K562 (cell line): ENCODE measurements at regions not wholly inside any gene's neighbourhood (a gene's known extent, or its start where the extent isn't known, plus 50 kb on each side); places are given as distances from the start of the nearest gene placed in this dataset.

ENCODE experiments used
- ATAC-seq: fragments of 200-7000 bp; cut with Tn5 transposase; 3 replicates; pipeline ENCODE4 v1.9.1; 2020; ENCODE audit warnings: moderate library complexity
- BruUV-seq: library from RNA; stranded (reverse); fragments of 400-500 nt; replicated peaks from 2 replicates; lab custom pipeline; 2021; lab: Mats Ljungman, UMichigan
- CTCF ChIA-PET: fragments of 300-600 bp; formaldehyde crosslinking; extraction: SDS; loops from one replicate; lab custom pipeline; 2021; ENCODE audit warnings: low intra/inter-chr PET ratio; lab: Yijun Ruan, JAX
- POLR2A ChIA-PET: fragments of 300-600, 350-650 bp; sonication (Branson Sonifier 250); formaldehyde crosslinking; extraction: SDS; loops from one replicate; lab custom pipeline; 2021; ENCODE audit warnings: antibody characterized with exemption, inconsistent platforms; lab: Yijun Ruan, JAX
- DNase-seq, 4 experiments: peaks; one replicate each; pipeline versions ENCODE4 v3.0.0 to v3.0.0-alpha.2; 2011 to 2018; ENCODE audit warnings: low spot score in 3 of 4, mixed read lengths in 3 of 4; ENCODE audit errors: extremely low read depth in 1 of 4
- FAIRE-seq: peaks from 2 replicates; lab custom pipeline; 2011; peaks lifted over from hg19 to GRCh38; lab: Jason Lieb, UNC
- H2AFZ ChIP-seq: 2 replicates; pipeline ENCODE4 v1.6.0; 2011; ENCODE audit warnings: low read depth, low read length, control low read depth, inconsistent platforms
- H3K27ac ChIP-seq: fragments of 200-600 bp; 3 replicates; pipeline ENCODE4 v1.8.0; 2011; ENCODE audit warnings: low read depth, mild to moderate bottlenecking, control low read depth, inconsistent platforms, low read length, moderate library complexity, mixed read lengths; ENCODE audit errors: extremely low read depth
- H3K27me3 ChIP-seq, 2 experiments: fragments of 300-600 bp in 1 of 2; 2 replicates in 1 of 2; 3 replicates in 1 of 2; pipeline versions ENCODE4 v1.6.0 to v1.8.0; 2011; ENCODE audit warnings: inconsistent platforms in 2 of 2, low read length in 2 of 2, mild to moderate bottlenecking in 1 of 2, mixed read lengths in 1 of 2, moderate library complexity in 1 of 2; ENCODE audit not compliant: control insufficient read depth in 2 of 2, insufficient read depth in 2 of 2
- H3K36me3 ChIP-seq: fragments of 300-600 bp; 3 replicates; pipeline ENCODE4 v1.8.0; 2011; ENCODE audit warnings: mild to moderate bottlenecking, low read length, inconsistent platforms; ENCODE audit not compliant: control insufficient read depth, insufficient read depth
- H3K4me1 ChIP-seq, 2 experiments: fragments of 200-600 bp in 1 of 2; replicated peaks in 1 of 2; 2 replicates in 1 of 2; 3 replicates in 1 of 2; pipeline versions ENCODE4 v1.5.1 to v1.8.0; 2011; ENCODE audit warnings: inconsistent platforms in 2 of 2, low read length in 2 of 2, mild to moderate bottlenecking in 1 of 2, mixed read lengths in 1 of 2, moderate library complexity in 1 of 2; ENCODE audit not compliant: control insufficient read depth in 2 of 2, insufficient read depth in 2 of 2
- H3K4me2 ChIP-seq: 2 replicates; pipeline ENCODE4 v1.6.1; 2011; ENCODE audit warnings: low read length, control low read depth, inconsistent platforms, mixed read lengths; ENCODE audit not compliant: insufficient read depth
- H3K4me3 ChIP-seq: fragments of 200-600 bp; sonication (generic), shearing (Covaris generic); 2 replicates; pipeline ENCODE4 v1.5.1; 2016; ENCODE audit warnings: control low read depth, inconsistent platforms
- H3K79me2 ChIP-seq: fragments of 200-600 bp; 3 replicates; pipeline ENCODE4 v1.8.0; 2011; ENCODE audit warnings: low read length, inconsistent platforms; ENCODE audit not compliant: control insufficient read depth, insufficient read depth
- H3K9ac ChIP-seq, 2 experiments: 2 replicates each; pipeline versions ENCODE4 v1.6.0 to v1.6.1; 2011; ENCODE audit warnings: low read depth in 2 of 2, low read length in 2 of 2, control low read depth in 1 of 2, inconsistent platforms in 1 of 2, mild to moderate bottlenecking in 1 of 2, mixed read lengths in 1 of 2; ENCODE audit not compliant: insufficient read depth in 1 of 2
- H3K9me1 ChIP-seq: one replicate; pipeline ENCODE4 v1.6.0; 2011; ENCODE audit warnings: inconsistent platforms, mild to moderate bottlenecking, low read length, moderate library complexity; ENCODE audit not compliant: control insufficient read depth, insufficient read depth
- H3K9me3 ChIP-seq: replicated peaks from 2 replicates; pipeline ENCODE4 v1.5.1; 2011; ENCODE audit warnings: low read depth, low read length, inconsistent platforms; ENCODE audit not compliant: control insufficient read depth, insufficient read depth
- H4K20me1 ChIP-seq: replicated peaks from 2 replicates; pipeline ENCODE4 v1.6.1; 2011; ENCODE audit warnings: low read length, inconsistent platforms, mixed read lengths; ENCODE audit not compliant: control insufficient read depth, insufficient read depth
- GATAD2A ChIP-seq: fragments of 450-650 bp; IDR thresholded peaks from 2 replicates; pipeline ENCODE4 v1.6.1; 2017
- HLTF ChIP-seq: fragments of 450-650 bp; IDR thresholded peaks from 2 replicates; pipeline ENCODE4 v1.6.1; 2016
- HOXB6 ChIP-seq: fragments of 250-450 bp; sonication (Bioruptor Pico); IDR thresholded peaks from 2 replicates; pipeline ENCODE4 v1.5.1; 2022; ENCODE audit warnings: mild to moderate bottlenecking, borderline replicate concordance
- JUN ChIP-seq, 2 experiments: sonication (generic) in 1 of 2; formaldehyde crosslinking in 1 of 2; IDR thresholded peaks; 2 replicates each; pipeline versions ENCODE4 v1.6.1 to v1.8.0; 2012 to 2022; ENCODE audit warnings: borderline replicate concordance in 2 of 2, mild to moderate bottlenecking in 2 of 2, improper control_type of control experiment in 1 of 2, low read depth in 1 of 2, low read length in 1 of 2, missing genetic modification reagents in 1 of 2
- SMARCE1 ChIP-seq: fragments of 450-650 bp; IDR thresholded peaks from 2 replicates; pipeline ENCODE4 v1.7.1; 2016; ENCODE audit warnings: mild to moderate bottlenecking
- SRF ChIP-seq, 2 experiments: fragments of 250-450, 450-650 bp in 1 of 2; sonication (Bioruptor Pico) in 1 of 2; sonication (generic) in 1 of 2; formaldehyde crosslinking; IDR thresholded peaks; 2 replicates each; pipeline versions ENCODE4 v1.5.0 to v1.5.1; 2020 to 2022; ENCODE audit warnings: mild to moderate bottlenecking in 1 of 2, missing genetic modification reagents in 1 of 2
- U2AF2 ChIP-seq: fragments of 200-400 bp; formaldehyde crosslinking; optimal IDR thresholded peaks from 2 replicates; pipeline ENCODE3; 2017; ENCODE audit warnings: low read depth, mild to moderate bottlenecking, low read length
- UBTF ChIP-seq, 2 experiments: IDR thresholded peaks; 2 replicates each; pipeline ENCODE4 v1.6.1; 2012; ENCODE audit warnings: improper control_type of control experiment in 2 of 2, low read depth in 2 of 2, low read length in 2 of 2, borderline replicate concordance in 1 of 2
- ZNF165 ChIP-seq: fragments of 250-450 bp; sonication (Bioruptor Pico); IDR thresholded peaks from 2 replicates; pipeline ENCODE4 v1.4.0; 2020; ENCODE audit warnings: borderline replicate concordance
- in situ Hi-C: fragments of 300-500 bp; cut with MboI; formaldehyde crosslinking; loops from 4 replicates; pipeline ENCODE4 v1.15.0; 2018; ENCODE audit warnings: inconsistent platforms, mixed read lengths
- intact Hi-C: fragments of 100-400 bp; cut with micrococcal nuclease; formaldehyde crosslinking; loops from 2 replicates; pipeline ENCODE4 v1.14.2; 2022
- TF ChIP-seq, protein P1 (sequence below): sonication (generic); formaldehyde crosslinking; IDR thresholded peaks from 2 replicates; pipeline ENCODE4 v1.9.0; 2022; ENCODE audit warnings: mild to moderate bottlenecking, missing genetic modification reagents

DNA sequence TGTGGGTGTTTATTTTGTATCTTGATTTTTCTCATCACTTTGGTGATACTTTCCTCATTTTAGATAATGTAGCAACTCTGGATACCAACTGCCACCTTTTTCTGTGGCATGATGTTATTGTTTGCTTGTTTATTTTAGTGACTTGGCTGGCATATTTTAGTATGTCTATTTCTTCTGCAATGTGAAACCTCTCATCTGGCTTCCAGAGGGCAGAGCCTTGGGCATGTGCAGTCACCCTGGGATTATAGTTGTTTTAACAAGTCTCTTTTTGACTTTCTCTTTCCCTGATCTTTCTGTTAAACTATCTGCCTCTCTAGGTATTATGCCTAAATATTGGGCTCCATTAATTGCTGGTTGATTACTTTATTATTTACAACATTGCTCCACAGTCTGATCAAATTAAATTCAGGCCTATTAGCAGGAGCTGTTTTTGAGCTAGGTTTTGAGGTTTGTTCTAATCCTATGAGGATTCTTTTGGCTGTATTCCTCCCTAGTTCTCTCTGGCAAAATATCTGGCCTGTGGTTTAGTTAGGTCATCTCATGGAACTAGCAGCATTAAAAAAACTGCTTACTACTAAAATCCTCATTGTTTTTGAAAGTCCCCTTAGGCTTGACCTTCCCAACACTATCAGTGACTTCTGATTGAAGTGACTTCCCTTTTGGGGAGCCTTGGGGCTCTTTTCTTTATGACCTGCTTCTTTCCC is 86.4 kb upstream of the FAM78B start:
- no peaks in the 10 kb centered on the region for H3K36me3 ChIP-seq
- H3K9ac ChIP-seq: no peak overlapping the region
- no peak overlapping the region for H2AFZ ChIP-seq
- DNase-seq (no peak), FAIRE-seq (no peak), ATAC-seq (no peak)
- no peaks in the 10 kb centered on the region for H3K79me2 ChIP-seq
- no peaks in the 10 kb centered on the region for H4K20me1 ChIP-seq
- no peak overlapping the region for H3K4me2 ChIP-seq
- no peak for TF ChIP-seq GATAD2A
- TF ChIP-seq, protein P1, sequence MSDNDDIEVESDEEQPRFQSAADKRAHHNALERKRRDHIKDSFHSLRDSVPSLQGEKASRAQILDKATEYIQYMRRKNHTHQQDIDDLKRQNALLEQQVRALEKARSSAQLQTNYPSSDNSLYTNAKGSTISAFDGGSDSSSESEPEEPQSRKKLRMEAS: no peak
- TF ChIP-seq U2AF2: no peak
- no peak for TF ChIP-seq HLTF
- no peak for TF ChIP-seq ZNF165
- TF ChIP-seq SRF (CRISPR knock-in tag; IDR thresholded peaks at IDR 0.05): no peak
- no peak for TF ChIP-seq HOXB6 (CRISPR knock-in tag)
- no peak for TF ChIP-seq JUN (IDR thresholded peaks at IDR 0.05; ENCODE audit: borderline replicate concordance, low read depth, low read length)
- no peak for TF ChIP-seq JUN (CRISPR knock-in tag; IDR thresholded peaks at IDR 0.05; ENCODE audit: borderline replicate concordance)
- no peak for TF ChIP-seq SMARCE1
- no peak for TF ChIP-seq UBTF (IDR thresholded peaks at IDR 0.05; ENCODE audit: borderline replicate concordance in 1 of 2, low read depth in 2 of 2, low read length in 2 of 2)
- no peaks in the 10 kb centered on the region for H3K9me1 ChIP-seq
- no peaks in the 10 kb centered on the region for H3K27me3 ChIP-seq
- H3K9me3 ChIP-seq: no peaks in the 10 kb centered on the region
- ChIA-PET POLR2A (no interaction called here), CTCF (no interaction called here)
- H3K4me3 ChIP-seq: no peak overlapping the region
- intact Hi-C loops: no loop called here
- no TSS peak for BruUV-seq
- H3K27ac ChIP-seq: no peak overlapping the region
- no peaks in the 10 kb centered on the region for H3K4me1 ChIP-seq
- in situ Hi-C loops: no loop called here
